HG02623 (cell line): ENCODE measurements at regions not wholly inside any gene's neighbourhood (a gene's known extent, or its start where the extent isn't known, plus 50 kb on each side); places are given as distances from the start of the nearest gene placed in this dataset.

ENCODE experiments used
- ATAC-seq: cut with Tn5 transposase; IDR thresholded peaks from one replicate; pipeline ENCODE4 v1.9.1; 2021; ENCODE audit warnings: moderate library complexity; ENCODE audit not compliant: unreplicated experiment

GRCh38 chr4:71237641-71238040 is 101.2 kb upstream of the SLC4A4 start:
- ATAC-seq: no peak

DNA sequence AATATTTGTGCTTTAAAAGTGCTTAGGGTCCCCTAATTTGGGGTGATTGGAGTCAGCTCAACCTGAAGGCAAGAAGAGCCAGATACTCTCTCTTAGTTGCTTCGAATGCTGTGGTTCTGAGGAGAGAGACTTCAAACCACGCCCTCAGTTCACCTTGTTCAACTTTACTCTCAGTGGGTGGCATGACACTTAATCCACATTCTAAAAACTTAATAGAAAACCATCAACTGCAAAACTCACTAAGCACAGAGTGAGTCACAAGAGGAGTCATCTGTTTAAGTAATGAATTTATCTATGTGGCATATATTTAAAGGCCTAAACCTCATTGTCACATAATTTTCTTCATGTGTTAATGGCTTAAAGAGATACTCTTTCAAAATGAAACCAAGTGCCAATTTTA is 99.5 kb upstream of the SLC4A4 start:
- no peak for ATAC-seq

GRCh38 chr4:71240094-71240493 is 98.7 kb upstream of the SLC4A4 start:
- no peak for ATAC-seq

- no peak for ATAC-seq
These were observed 97.1 kb upstream of the SLC4A4 start for GRCh38 chr4:71241501-71242288.

- ATAC-seq: no peak
These were observed 95.6 kb upstream of the SLC4A4 start for GRCh38 chr4:71243091-71243833.

DNA sequence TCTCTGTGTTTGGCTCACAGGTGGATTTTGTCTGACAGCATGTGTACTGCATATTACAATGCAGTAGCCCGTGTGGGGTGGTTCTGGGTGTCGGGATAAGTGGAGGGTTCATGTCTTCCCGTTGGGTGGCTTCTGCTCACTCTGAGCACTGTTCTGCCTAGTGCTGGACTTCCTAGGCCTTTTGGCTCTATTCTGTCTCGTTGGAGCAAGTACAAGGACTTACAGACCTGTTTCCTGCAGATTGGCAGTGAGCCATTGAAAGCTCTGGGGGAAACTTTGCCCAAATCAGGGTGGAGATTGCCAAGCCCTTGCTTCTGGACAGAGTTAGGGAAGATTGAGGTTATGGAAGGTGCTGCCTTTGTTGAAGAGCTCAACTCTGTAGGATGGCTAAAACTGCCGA is 91.1 kb upstream of the SLC4A4 start:
- ATAC-seq: no peak

DNA sequence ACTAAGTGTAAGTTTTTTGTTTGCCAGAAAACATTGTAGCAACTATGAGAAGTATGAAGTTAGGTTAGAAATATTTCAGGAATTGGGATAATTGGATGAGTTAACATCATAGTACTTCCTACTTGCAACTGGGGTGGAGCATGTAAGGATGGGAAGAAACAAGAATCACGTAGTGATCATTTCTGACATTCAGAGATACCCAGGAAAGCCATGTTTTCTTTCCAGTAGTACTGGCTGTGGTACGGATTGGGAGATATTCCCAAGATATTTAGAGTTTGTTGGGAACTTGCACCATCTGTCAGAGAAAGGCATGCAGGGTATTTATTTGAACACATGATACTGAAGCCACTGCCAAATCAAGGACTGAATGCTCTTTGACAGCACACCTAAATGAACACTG is 87.6 kb upstream of the SLC4A4 start:
- no peak for ATAC-seq

DNA sequence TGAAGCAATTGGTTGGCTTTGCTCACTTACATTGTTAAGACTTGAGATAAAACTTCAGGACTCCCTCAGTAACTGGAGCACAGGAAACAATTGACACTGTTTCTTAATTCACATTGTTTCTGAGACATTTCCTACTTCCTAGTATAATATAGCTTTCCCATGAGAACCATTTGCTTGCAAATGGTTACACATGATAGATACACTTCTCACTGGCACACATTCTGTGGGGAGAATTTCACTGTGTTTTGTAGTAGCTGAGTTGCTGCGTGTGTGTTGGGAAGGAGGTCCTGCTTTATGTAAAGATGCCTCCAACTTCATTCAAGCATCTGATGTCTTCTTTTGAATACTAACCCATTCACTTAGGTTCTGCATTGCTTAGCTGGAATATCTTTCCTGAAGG is 85.3 kb upstream of the SLC4A4 start:
- no peak for ATAC-seq

GRCh38 chr4:71254451-71255012 is 84.3 kb upstream of the SLC4A4 start:
- no peak for ATAC-seq

GRCh38 chr4:71255976-71256375 is 82.8 kb upstream of the SLC4A4 start:
- no peak for ATAC-seq

- ATAC-seq: no peak
These were observed 81.1 kb upstream of the SLC4A4 start for GRCh38 chr4:71257761-71258160.

GRCh38 chr4:71258323-71258722 is 80.5 kb upstream of the SLC4A4 start:
- no peak for ATAC-seq

DNA sequence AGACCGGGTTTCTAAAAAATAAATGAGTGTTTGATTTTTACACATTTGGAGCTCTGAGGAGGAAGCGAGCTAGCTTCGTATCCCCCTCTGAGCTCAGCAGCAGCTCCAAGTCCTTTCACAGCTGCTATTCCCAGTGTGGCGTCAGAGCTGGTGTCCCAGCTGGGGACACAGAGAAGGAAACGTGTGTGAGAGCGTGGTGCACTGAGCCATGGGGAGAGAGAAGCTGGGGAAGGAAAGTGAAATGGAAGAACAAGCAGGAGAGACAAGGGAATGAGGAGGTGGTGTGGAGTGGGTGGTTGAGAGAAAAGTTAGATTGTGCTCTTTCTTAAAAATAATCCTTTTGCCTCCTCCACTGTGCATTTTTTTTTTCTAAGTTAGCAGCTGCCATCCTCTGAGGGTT is 79.5 kb upstream of the SLC4A4 start:
- ATAC-seq: no peak

- no peak for ATAC-seq
These were observed 78.9 kb upstream of the SLC4A4 start for GRCh38 chr4:71259911-71260331.

GRCh38 chr4:71260544-71260943 is 78.3 kb upstream of the SLC4A4 start:
- no peak for ATAC-seq

DNA sequence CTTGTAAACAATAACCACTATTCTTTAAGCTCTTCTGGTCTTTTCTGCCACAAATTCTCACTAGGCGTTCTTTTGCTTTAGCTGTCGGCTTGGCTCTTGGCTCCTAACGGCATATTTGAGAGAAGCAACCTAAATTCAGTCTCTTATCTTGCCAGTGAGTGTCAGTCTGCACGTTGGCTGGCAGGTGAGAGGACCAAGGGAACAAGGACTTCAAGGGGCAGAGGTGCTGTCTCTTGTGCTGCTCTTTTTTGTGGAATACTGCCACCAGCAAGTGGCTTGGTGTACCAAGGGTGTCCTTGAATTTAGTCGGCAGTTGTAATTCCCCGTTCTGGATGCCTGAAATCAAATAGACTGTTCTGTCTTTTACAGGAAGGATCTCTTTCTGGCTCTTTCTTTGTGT is 77.8 kb upstream of the SLC4A4 start:
- no peak for ATAC-seq

DNA sequence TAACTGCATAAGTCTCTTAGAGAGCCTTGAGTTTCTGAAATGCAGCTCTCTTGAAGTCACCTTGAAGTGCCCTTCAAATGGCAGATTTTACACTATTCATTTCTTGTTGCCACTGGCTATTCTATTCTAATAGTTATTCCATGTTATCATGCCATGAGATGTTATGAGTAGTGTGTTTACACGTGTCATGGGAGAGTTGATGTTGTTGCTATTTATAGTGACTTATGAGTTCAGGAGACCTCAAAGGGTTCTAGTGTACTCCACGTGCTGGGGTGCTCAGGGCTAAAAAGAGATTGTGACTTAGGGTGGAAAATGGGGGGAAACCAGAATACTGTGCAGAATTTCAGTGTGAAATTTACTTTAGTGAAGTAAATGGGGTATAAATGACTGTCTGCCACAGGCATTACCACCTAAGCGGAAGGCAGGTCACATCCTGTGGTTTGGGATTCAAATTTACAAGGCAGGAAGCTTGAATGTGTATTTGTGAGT is 77.1 kb upstream of the SLC4A4 start:
- ATAC-seq: no peak

DNA sequence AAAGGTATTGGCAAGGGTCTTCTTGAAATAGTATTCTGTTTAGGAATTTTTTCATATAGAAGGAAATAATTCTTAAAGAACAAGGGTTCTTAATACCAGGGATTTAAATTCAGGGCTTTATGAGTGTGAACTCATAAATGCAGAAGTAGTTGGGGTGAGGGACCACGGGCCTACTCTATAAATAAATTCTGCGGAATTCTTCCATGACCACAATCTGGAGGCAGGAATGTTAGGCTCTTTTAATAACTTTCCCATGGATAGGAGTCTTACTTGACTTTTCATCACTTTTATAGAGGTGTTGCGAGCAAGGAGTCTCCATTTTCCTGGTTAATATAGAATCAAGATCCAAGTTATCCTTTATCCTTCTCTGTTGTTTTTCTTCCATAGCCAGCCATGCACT is 76.7 kb upstream of the SLC4A4 start:
- no peak for ATAC-seq

- peak; percentile 38 for ATAC-seq
These were observed 72.6 kb upstream of the SLC4A4 start for GRCh38 chr4:71266090-71266794.

DNA sequence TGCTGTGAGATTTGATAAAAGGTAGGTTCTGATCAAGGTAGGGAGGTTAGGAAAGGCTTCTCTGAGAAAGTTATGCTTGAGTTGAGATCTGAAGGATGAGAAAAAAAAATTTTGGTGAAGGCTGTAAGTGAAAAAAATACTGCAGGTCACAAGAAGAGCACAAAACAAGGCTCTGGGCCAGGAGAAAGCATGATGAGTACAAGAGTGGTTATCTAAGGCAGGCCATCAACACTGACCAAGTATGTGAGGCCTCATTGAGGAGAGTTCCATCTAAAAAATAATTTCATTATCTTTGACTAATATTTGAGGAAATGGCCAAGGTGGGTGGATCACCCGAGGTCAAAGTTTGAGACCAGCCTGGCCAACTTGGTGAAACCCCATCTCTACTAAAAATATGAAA is 71.6 kb upstream of the SLC4A4 start:
- no peak for ATAC-seq

- ATAC-seq: no peak
These were observed 70.7 kb upstream of the SLC4A4 start for GRCh38 chr4:71268166-71268565.
